Stimulated activated naive CD8-positive, alpha-beta T cell treated with anti-CD3 and anti-CD28 coated beads, Interleukin-15, amount 100 ng/mL, for 72 hours (primary cell): ENCODE measurements at regions not wholly inside any gene's neighbourhood (a gene's known extent, or its start where the extent isn't known, plus 50 kb on each side); places are given as distances from the start of the nearest gene placed in this dataset.
A peak's percentile ranks its signal among the peaks of the same experiment; 100 is the strongest.
"Not testable (repeated sequence)": the region's sequence is repeated elsewhere in the genome, so short reads cannot be mapped to it uniquely, and the experiment has no call there.

ENCODE experiments used
- ATAC-seq: fragments of 150-1000 bp; cut with Tn5 transposase; 2 replicates; pipeline ENCODE4 v1.10.0; 2021; ENCODE audit warnings: mild to moderate bottlenecking, moderate library complexity
- DNase-seq, 2 donors: peaks; one replicate each; pipeline ENCODE4 v3.0.0; 2021 to 2022
- H3K27ac Mint-ChIP-seq, 2 donors: one replicate each; pipeline ENCODE4 v1.8.0; 2022; ENCODE audit warnings: mild to moderate bottlenecking in 2 of 2, mixed read lengths in 2 of 2, moderate library complexity in 2 of 2
- H3K27me3 Mint-ChIP-seq: one replicate; pipeline ENCODE4 v1.8.0; 2022; ENCODE audit warnings: mixed read lengths
- H3K4me1 Mint-ChIP-seq: one replicate; pipeline ENCODE4 v1.8.0; 2022; ENCODE audit warnings: mild to moderate bottlenecking, mixed read lengths
- H3K4me3 Mint-ChIP-seq, 2 donors: one replicate each; pipeline ENCODE4 v1.8.0; 2022; ENCODE audit warnings: mild to moderate bottlenecking in 2 of 2, mixed read lengths in 2 of 2, moderate library complexity in 1 of 2
- H3K9me3 Mint-ChIP-seq, 2 donors: one replicate each; pipeline ENCODE4 v1.8.0; 2022; ENCODE audit warnings: mixed read lengths in 2 of 2

DNA sequence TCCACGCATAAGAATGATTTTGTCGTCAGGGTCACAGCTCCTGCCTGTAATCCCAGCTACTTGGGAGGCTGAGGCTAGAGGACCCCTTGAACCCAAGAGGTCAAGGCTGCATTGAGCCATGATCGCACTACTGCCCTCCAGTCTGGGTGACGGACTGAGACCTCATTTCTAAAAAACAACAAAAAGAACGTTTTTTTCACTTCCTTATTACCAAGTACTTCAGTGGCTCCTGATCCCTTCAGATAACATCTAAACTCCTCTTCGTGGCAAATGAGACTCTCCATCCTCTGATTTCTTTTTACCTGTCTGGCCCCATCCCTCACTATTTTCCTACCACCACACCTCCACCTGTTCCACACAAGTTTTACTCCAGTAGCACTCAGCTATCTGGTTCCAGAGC is 105.4 kb upstream of the TLK1 start:
- ATAC-seq: no peak
- DNase-seq: no peak
- Mint-ChIP-seq H3K27me3 (no peaks in the 10 kb centered on the region), H3K9me3 (no peaks in the 10 kb centered on the region), H3K4me3 (no peak overlapping the region), H3K27ac (no peak overlapping the region), H3K4me1 (peaks cover 9% of the 10 kb centered on the region)

DNA sequence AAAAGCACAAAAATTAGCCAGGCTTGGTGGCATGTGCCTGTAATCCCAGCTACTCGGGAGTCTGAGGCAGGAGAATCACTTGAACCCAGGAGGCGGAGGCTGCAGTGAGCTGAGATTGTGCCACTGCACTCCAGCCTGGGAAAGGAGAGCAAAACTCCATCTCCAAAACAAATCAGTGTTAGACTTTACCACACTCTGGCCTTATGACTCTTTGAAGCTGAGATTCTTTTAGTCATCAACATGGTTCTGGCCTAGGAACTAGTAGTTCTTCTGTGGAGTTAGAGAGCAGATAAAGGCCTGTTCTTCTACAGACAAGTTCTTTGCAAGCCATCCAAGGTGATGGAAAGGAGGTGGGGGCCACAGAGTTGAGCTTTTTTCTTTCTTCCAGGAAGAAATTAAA is 100.8 kb upstream of the TLK1 start:
- not testable (repeated sequence) for H3K9me3 Mint-ChIP-seq, H3K27me3 Mint-ChIP-seq, DNase-seq, H3K4me3 Mint-ChIP-seq, ATAC-seq, H3K27ac Mint-ChIP-seq
- H3K4me1 Mint-ChIP-seq: peaks cover 24% of the 10 kb centered on the region

DNA sequence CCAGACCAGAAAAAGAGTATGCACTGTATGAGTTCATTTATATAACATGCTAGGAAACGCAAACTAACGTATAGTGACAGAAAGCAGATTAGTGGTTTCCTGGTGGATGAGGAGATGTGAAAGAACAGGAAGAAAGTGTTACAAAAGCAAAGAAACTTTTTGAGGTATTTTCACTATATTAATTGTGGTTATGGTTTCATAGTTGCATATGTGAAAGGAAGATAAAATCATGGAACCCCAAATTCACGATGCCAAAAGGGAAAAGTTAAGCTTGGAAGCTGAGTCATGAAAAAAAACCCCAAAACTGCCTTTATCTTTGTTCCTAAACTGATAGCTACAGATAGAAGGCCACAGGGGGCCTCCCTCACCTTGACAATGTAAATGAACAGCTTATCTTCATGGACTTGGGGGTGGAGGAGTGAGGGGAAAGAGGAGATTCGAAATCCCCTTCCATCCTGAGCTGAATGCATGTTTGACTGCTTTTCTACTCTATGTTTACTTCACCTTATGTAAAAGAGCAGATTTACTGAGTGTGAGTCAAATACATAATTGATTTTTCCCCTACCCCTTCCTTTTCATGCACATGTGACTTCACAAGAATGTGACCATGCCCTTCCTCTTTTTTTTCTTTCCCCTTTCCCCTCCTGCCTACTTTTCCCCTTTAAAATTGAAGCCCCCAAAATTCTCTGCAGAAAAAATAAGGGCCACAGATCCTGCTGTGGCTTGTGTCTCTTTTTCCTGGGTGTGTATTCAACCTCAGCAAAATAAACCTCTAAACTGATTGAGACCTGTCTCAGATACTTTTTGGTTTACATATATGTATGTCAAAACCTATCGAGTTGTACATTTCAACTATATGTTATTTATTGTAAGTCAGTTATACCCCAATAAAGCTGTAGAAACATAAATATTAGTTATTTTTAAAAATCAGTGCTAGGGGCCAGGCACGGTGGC is 100.1 kb upstream of the TLK1 start:
- Mint-ChIP-seq H3K4me3 (peak overlapping the region; percentile 1 to 27), H3K27me3 (no peaks in the 10 kb centered on the region), H3K4me1 (peaks cover 24% of the 10 kb centered on the region), H3K9me3 (no peaks in the 10 kb centered on the region), H3K27ac (no peak overlapping the region)
- DNase-seq (peak in 1 of 2 donors; percentile 32), ATAC-seq (peak; percentile 93)

DNA sequence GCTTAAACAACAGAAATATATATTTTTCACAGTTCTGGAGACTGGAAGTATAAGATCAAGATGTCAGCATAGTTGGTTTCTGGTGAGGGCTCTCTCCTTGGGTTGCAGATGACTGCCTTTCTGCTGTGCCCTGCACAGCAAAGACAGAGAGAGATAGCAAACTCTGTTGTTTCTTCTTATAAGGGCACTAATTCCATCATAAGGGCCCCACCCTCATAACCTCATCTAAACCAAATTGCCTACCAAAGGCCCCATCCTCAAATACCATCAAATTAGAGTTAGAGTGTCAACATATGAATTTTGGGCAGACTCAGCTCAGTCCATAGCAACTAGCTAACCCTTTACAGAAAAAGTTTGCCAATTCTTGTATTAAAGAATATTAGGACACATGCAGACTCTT is 94.0 kb upstream of the TLK1 start:
- H3K27ac Mint-ChIP-seq: no peak overlapping the region
- no peaks in the 10 kb centered on the region for H3K9me3 Mint-ChIP-seq
- no peak overlapping the region for H3K4me3 Mint-ChIP-seq
- no peak for DNase-seq
- no peak for ATAC-seq
- peaks cover 6% of the 10 kb centered on the region for H3K4me1 Mint-ChIP-seq
- no peaks in the 10 kb centered on the region for H3K27me3 Mint-ChIP-seq

DNA sequence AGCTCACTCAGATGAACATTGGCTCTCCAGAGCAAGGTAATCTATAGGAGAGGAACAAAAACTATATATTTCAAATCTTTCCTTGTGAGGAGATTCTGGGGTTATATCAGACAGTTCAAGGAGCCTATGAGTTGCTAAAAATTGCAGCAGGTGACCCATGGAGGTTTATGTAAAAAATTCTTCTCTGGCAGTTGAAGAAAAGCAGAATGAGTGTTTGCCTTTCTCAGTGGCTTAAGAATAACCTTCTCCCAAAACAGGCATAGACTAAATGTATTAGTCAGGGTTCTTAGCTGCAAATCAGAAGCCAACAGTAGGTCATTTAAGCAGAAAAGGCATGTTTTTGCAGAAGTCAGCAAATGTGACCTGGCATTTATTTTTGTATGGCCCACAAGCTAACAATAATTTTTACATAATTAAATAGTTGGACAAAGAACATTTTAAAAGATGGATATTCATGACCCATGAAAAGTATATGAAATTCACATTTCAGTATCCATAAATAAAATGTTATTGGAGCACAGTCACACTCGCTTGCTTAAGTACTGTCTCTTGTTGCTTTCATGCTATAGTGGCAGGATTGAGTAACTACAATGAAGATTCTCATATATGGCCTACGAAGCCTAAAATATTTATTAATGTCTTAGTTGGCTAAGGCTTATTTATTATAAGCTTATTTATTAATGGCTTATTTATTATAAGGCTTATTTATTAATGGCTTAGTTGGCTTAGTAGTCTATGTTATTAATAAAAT is 93.4 kb upstream of the TLK1 start:
- Mint-ChIP-seq H3K4me3 (no peak overlapping the region), H3K9me3 (no peaks in the 10 kb centered on the region), H3K27ac (no peak overlapping the region), H3K27me3 (no peaks in the 10 kb centered on the region), H3K4me1 (peaks cover 10% of the 10 kb centered on the region)
- ATAC-seq (no peak), DNase-seq (no peak)

DNA sequence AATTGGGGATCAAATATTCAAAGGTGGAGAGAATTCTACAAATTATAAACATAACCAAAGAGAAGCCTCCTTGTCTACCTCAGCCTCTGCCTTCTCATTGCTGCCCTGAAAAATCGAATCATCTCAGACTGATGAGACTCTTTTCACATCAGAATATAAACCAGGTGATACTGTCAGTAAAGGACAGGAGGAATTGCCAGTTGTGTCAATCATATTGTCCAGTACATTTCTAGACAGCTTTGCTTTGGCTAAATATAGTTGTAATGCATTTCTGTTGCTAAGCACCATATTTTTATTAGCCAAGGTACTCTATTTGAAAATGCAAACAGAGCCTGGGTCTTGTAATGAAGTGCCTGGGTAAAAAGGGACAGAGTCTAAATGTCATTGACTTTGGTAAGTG is 92.6 kb upstream of the TLK1 start:
- Mint-ChIP-seq H3K27ac (no peak overlapping the region), H3K9me3 (no peaks in the 10 kb centered on the region), H3K4me1 (peaks cover 18% of the 10 kb centered on the region), H3K4me3 (no peak overlapping the region), H3K27me3 (no peaks in the 10 kb centered on the region)
- DNase-seq: no peak
- ATAC-seq: no peak

DNA sequence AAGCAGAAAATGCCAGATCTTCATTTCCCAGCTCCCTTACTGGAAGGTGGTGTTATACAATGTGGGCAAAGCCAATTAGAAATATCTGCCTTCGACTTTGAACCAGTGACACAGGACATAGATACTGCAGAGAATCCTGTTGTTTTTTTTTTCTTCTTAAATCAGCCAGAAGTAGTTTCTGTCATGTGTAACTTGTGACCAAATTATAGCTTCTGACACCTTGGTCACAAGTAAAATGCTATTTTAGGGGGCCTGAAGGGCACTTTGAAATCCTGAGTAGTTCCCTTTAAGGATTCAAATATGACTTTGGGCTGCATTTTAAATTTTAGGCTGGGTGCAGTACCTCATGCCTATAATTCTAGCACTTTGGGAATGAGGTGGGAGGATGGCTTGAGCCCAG is 89.0 kb upstream of the TLK1 start:
- H3K27ac Mint-ChIP-seq: no peak overlapping the region
- H3K27me3 Mint-ChIP-seq: no peaks in the 10 kb centered on the region
- H3K9me3 Mint-ChIP-seq: peaks cover 10 to 12% of the 10 kb centered on the region in 2 donors
- H3K4me3 Mint-ChIP-seq: no peak overlapping the region
- DNase-seq (no peak), ATAC-seq (no peak)
- peaks cover 51% of the 10 kb centered on the region for H3K4me1 Mint-ChIP-seq

DNA sequence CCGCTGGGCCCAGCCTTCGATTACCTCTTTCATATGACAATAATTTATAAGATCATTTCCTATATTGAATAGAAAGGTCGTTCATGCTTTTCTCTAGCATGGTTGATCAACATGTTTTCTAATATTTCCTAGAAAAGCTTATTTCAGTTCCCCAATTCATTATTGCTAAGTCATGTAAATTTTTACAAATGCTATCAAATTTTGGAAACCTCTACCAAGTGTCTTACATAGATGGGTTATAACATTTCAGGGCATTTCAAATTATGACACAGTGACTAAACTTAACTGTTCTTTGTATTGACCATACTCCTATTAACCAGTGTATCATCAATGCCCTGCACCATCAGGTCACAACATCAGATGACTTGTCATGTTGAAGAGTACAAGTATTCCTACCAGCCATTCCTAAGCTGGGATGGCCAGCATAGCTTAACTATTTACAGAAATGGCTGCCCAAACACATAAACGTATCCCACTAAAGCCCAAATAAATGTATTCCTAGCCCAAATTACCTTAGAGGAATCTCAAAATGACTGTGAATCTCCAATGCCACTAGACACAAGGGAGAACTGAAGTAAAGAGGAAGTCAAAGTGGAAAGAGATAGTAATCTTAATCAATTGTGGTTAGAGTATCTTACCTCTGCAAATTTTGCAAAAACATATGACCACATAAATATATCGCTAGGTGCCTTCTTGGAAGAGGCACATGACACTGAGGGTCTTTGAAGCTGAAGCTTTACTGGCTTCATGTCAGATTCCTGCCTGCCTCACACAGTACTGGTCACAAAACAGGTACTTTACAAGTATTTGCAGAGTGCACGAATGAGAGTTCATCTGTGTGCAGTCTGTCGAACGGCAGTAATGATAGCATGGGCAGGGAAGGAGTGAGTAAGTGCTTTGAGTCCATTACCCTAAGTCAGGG is 87.3 kb upstream of the TLK1 start:
- Mint-ChIP-seq H3K4me1 (peaks cover 57% of the 10 kb centered on the region), H3K9me3 (peaks cover 12 to 15% of the 10 kb centered on the region in 2 donors), H3K27ac (peak overlapping the region in 1 of 2 donors; percentile 84), H3K27me3 (no peaks in the 10 kb centered on the region), H3K4me3 (peak overlapping the region; percentile 47 to 68)
- peak; percentile 88 for ATAC-seq
- DNase-seq: peak; percentile 9 to 15

DNA sequence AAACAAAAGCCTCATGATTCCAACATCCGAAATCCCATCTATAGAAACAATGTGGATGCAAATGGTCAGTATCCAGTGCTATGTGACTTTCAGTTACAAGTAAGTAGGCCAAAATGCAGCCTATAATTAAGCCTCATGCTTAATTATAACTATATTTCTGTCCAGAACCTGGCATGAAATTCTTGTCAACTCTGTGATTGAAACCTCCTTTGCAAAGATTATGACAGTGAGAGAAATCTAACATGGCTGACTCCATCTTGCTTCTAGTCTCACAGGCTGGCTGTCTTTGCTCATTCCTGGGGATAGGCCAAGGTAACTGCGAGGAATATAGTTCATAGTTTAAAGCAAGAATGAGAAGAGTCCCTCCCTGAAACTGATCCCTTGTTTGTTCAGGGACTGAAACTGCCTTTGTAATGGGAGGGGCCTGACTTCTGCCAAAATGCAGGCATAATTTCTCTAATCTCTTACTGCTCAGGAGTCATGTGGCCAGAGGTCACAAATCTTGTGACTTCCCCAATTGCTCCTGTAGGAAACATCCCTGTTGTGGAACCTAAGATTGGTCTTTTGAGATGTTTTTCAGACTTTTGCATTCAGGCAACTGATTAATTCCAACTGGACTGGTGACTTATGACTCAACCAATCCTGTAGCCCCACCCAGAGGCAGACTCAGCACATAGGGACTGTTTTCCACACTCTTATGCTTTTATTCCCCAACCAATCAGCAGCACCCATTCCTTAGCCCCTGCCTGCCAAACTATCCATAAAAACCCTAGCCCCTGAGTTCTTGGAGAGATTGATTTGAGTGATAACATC is 84.5 kb upstream of the TLK1 start:
- Mint-ChIP-seq H3K4me1 (peaks cover 57% of the 10 kb centered on the region), H3K27me3 (no peaks in the 10 kb centered on the region), H3K4me3 (no peak overlapping the region), H3K27ac (no peak overlapping the region), H3K9me3 (peaks cover 12 to 15% of the 10 kb centered on the region in 2 donors)
- no peak for ATAC-seq
- DNase-seq: no peak

DNA sequence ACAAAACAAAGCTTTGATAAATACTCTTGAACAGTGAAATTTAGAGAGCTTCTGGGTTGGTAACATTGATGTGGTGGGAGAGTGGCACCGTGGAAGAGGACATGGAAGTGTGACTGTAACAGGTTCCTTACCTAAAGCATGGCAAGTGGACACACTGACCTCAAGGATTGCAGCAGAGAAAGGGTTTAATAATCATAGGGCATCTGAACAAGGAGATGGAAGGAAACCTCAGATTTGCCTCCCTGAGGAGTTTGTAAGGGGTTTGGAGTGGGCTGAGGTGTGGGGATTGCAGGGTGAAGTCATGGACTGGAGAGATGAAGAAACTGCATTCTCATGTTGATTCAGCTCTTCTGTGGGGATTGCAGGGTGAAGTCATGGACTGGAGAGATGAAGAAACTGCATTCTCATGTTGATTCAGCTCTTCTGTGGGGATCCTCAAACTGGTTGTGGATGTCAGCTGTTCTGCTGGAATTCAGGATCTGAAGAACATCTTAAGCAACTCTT is 83.8 kb upstream of the TLK1 start:
- Mint-ChIP-seq H3K27me3 (no peaks in the 10 kb centered on the region), H3K4me1 (peaks cover 51% of the 10 kb centered on the region), H3K4me3 (no peak overlapping the region), H3K27ac (no peak overlapping the region), H3K9me3 (peaks cover 12 to 15% of the 10 kb centered on the region in 2 donors)
- no peak for ATAC-seq
- no peak for DNase-seq

DNA sequence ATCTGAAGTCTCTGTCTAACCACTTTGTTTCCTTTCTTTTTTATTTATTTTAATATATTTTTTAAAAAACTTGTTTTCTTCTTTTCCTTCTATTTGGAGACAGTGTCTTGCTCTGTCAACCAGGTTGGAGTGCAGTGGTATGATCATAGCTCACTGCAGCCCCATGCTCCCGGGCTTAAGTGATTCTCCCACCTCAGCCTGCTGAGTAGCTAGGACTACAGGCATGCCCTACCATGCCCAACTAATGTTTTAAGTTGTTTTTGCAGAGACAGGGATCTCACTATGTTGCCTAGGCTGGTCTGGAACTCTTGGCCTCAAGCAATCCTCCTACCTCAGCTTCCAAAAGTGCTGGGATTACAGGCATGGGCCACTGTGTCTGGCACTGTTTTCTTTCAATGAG is 81.1 kb upstream of the TLK1 start:
- ATAC-seq (no peak), DNase-seq (no peak)
- Mint-ChIP-seq H3K27me3 (no peaks in the 10 kb centered on the region), H3K4me1 (peaks cover 29% of the 10 kb centered on the region), H3K27ac (no peak overlapping the region), H3K4me3 (no peak overlapping the region), H3K9me3 (peaks cover 12% of the 10 kb centered on the region in 2 donors)

DNA sequence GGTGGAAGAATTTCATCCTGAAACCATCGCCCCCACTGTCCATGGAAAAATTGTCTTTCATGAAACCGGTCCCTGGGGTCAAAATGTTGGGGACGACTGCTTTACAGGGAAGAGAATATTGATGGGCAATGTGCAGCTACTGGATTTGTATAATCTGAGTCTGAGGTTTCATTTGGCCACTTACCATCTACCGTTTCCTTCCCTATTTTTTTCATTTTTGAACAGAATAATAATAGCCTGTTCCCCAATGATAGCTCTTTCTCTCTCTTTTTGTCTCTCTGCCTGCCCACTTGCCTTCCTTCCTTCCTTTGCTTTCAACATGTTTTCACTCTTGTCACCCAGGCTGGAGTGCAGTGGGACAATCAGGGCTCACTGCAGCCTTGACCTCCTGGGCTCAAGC is 78.3 kb upstream of the TLK1 start:
- Mint-ChIP-seq H3K9me3 (no peaks in the 10 kb centered on the region), H3K4me1 (peaks cover 5% of the 10 kb centered on the region), H3K27ac (no peak overlapping the region), H3K4me3 (no peak overlapping the region), H3K27me3 (no peaks in the 10 kb centered on the region)
- ATAC-seq: no peak
- no peak for DNase-seq

DNA sequence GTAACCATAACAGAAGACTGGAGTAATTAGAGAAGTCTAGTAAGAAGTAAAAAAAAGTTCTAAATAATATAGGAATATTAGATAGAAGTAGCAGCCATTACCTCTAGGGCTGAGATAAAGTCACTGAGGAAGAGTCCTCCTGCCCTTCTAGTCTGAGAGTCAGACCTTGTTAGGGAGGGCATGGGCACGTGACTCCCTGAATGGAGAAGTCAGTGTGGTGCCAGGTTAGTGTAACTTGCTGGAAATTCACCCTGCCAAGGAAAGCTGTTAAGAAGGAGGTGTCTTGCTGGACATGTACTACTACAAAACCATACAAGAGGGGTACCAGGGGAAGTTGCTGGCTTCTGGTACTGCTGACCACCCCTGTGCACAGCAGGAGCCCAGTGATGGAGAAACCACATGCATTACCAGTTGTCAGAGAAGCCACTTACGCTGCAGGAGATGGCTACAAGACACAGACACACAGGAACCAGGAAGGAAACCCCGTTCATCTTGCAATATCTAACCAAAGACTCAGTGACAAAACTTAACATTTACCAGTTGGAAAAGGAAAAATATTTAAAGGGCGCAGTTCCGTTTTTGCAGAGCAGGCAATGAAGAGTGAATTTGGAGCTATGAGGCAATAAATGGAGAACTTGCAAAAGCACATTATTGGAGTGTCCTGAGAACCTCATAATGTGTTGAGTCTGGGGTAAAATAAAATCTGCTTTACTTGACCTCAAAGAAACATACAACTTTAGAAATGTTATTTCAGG is 77.2 kb upstream of the TLK1 start:
- DNase-seq (no peak), ATAC-seq (no peak)
- no peaks in the 10 kb centered on the region for H3K27me3 Mint-ChIP-seq
- H3K27ac Mint-ChIP-seq: peak overlapping the region in 1 of 2 donors; percentile 68
- no peaks in the 10 kb centered on the region for H3K9me3 Mint-ChIP-seq
- H3K4me1 Mint-ChIP-seq: peaks cover 5% of the 10 kb centered on the region
- no peak overlapping the region for H3K4me3 Mint-ChIP-seq
